T47D (cell line): ENCODE measurements at regions not wholly inside any gene's neighbourhood (a gene's known extent, or its start where the extent isn't known, plus 50 kb on each side); places are given as distances from the start of the nearest gene placed in this dataset.

Source experiments
- DNase-seq, 2 experiments: peaks; one replicate each; pipeline versions ENCODE4 v3.0.0 to v3.0.0-alpha.2; 2011 to 2012; ENCODE audit warnings: low read depth in 1 of 2, low spot score in 1 of 2
- JUND ChIP-seq: IDR thresholded peaks from 2 replicates; pipeline ENCODE4 v1.6.1; 2012; ENCODE audit warnings: low read depth
- in situ Hi-C: cut with HindIII; loops from 2 replicates; pipeline ENCODE4 v1.10.0; 2016; ENCODE audit warnings: low sequenced_read_pairs, low pct_unique_long_range_greater_than_20kb

- DNase-seq: no peak
- no peak for TF ChIP-seq JUND
- in situ Hi-C loops: no loop called here
These were observed 161.7 kb downstream of the ERMARD start for GRCh38 chr6:169913096-169913638.

- in situ Hi-C loops: no loop called here
These were observed 161.1 kb downstream of the ERMARD start for GRCh38 chr6:169912266-169913095.

GRCh38 chr6:169911264-169912263 lies 160.1 kb downstream of the ERMARD start:
- TF ChIP-seq JUND: no peak
- in situ Hi-C loops: no loop called here
- no peak for DNase-seq

More at GRCh38 chr6:169912266-169913095, 161.1 kb downstream of the ERMARD start:
- TF ChIP-seq JUND: no peak
- no peak for DNase-seq

DNA sequence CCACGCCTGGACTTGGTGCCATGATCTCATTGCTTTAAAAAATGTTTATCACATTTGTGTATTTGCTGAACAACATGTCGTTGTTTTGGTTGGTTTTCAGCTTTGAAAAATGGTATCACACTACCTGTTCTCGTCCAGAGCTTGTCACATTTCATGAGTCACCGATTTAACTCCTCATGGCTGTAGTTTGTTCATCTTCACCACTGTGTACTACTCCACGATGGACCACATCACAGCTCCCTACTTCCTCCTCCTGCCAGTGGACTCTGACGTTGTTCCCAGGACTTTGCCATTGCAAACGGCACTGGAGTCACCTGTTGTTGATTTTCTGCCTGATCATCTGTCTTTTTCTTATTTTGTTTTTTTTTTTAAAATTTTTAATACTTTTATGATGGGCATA lies 157.7 kb downstream of the ERMARD start:
- TF ChIP-seq JUND: no peak
- in situ Hi-C loops: no loop called here
- no peak for DNase-seq

DNA sequence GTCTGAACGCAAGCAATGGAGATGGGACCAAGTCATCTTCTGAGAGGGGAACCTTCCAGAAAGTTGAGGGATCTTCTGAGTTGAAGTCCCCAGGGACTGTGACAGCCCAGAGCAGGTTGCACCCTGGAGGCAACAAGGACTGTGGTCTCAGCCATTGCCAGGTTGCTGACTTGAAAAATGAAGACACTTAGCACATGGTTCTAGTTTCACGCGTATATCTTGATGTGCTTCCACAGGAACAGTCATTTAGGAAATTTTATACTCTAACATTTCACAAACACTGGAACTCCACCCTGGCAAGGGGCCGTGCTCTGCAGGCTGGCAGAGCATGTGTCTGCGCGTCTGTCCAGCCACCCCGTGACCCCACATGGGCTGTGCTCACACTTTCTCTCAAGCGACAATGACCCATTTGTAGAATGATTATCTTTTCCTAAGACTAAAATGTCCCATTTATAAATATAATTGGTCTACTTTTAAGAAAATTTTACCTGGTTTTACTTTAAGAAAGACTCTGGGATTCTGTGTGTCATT lies 157.0 kb downstream of the ERMARD start:
- TF ChIP-seq JUND: no peak
- no peak for DNase-seq
- in situ Hi-C loops: no loop called here

GRCh38 chr6:169907419-169908115 lies 156.1 kb downstream of the ERMARD start:
- TF ChIP-seq JUND: no peak
- in situ Hi-C loops: no loop called here
- no peak for DNase-seq

DNA sequence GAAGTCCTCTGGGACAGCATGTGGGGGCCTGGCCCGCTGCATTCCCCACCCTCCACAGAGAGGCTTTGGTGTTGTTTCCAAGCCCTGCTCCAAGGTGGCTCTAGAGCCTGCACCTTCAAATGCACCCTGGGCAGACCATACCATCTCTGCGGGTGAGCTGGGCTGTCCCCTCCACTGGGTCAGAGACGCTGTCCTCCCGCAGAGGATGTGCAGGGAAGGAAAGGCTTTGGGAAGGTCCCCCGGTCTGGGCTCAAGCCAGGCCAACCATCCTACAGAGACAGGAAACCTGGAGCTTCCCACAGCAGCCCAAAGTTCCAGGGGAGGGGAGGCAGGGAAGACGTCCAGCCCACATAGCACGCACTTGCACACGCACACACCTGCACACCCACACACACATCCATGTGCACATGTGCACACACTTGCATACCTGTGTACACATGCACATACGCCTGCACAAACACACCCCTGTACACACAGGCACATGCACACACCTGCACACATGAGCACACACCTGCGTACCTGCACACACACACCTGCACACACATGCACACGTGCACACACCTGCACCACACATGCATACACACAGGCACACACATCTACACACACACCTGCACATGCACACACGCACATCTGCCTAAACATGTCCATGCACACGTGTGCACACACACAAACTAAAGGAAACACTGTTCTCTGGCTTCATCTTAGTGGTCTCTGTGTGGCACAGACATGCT lies 155.4 kb downstream of the ERMARD start:
- DNase-seq: no peak
- in situ Hi-C loops: no loop called here
- no peak for TF ChIP-seq JUND

DNA sequence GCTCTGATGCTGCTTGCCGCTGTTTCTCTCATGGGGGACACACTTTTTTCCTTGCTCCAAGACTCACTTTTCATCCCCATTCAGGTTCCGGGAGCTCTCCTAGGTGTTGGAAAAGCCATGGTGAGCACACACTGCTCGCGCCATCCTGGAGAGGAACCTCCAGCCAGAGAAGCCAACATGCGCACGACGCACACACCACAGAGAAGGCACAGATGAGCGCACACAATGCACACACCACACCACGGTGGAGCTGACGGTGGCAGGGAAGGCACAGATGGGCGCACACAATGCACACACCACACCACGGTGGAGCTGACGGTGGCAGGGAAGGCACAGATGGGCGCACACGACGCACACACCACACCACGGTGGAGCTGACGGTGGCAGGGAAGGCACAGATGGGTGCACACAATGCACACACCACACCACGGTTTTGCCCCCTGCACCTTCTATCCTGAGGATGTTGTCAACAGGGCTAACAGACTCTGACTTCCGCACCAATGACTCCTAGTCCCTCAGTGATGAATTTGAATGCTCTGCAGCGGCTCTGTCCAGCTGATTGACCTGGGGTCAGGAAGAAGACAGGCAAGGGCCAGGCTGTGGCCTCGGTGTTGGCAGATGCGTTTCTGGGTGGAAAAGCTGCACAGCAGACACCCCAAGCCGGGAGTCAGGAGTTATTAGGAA lies 154.7 kb downstream of the ERMARD start:
- no peak for DNase-seq
- in situ Hi-C loops: no loop called here
- no peak for TF ChIP-seq JUND

DNA sequence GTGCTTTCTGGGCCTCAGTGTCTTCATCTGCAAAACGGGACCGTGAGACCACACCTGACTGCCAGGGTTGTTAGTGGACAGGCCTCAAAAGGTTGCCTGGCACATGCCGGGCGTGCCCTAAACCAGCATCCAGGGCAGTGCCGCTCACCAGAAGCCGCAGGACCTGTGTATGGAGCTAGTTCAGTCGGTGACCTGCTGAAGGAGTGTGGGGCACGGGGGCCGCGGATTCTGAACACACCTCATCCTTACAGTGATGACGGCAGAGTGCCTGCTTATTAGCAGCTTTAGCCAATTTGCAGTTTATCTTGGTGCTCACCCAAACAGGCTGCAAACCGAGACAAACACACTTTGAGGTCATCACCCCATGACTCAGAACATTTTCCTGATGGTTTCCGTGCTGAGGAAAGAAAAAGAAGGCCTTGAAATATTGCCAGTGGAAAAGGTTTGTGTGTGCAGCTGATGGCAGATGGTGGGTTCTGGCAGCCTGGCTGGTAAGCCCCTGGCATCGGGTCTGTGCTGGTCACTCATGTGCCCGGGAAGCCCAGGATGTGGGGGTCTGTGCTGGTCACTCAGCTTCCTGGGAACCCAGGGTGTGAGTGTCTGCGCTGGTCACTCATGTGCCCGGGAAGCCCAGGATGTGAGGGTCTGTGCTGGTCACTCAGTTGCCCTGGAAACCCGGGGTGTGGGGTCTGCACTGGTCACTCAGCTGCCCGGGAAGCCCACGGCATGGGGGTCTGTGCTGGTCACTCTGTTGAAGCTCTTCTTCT lies 153.8 kb downstream of the ERMARD start:
- no peak for DNase-seq
- in situ Hi-C loops: no loop called here
- no peak for TF ChIP-seq JUND
